H1 (cell line): ENCODE measurements at regions not wholly inside any gene's neighbourhood (a gene's known extent, or its start where the extent isn't known, plus 50 kb on each side); places are given as distances from the start of the nearest gene placed in this dataset.

Experiments used
- CREB1 ChIP-seq: IDR thresholded peaks from 2 replicates; pipeline ENCODE4 v1.6.1; 2012; ENCODE audit warnings: inconsistent platforms
- RXRA ChIP-seq: IDR thresholded peaks from 2 replicates; pipeline ENCODE4 v1.6.1; 2011; ENCODE audit warnings: low read depth, mild to moderate bottlenecking, low read length, moderate library complexity; ENCODE audit not compliant: insufficient read depth
- SRF ChIP-seq: IDR thresholded peaks from 2 replicates; pipeline ENCODE4 v1.6.1; 2011; ENCODE audit warnings: mild to moderate bottlenecking, low read depth, low read length, moderate library complexity
- TBP ChIP-seq: IDR thresholded peaks from 2 replicates; pipeline ENCODE4 v1.6.1; 2011; ENCODE audit warnings: low read depth, low read length, improper control_type of control experiment

DNA sequence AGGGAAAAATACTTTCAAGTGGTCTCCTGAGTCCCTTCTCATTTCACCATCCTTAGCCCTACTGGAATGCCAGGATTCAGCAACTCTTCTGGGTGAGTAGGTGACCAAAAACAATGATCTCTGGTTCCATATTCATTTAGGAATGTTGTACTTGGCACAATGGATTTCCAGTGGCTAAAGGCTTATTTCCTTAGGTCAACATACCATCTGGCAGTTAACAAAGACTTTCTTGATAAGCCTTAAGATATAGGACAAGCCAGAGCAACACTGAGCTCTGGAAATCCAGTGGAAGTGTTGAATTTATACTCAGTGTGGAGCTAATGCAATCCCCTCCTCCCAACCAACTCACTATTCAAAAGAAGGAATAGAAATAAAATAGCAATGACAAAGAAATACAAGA is 139.4 kb upstream of the EMCN start (continued):
- TF ChIP-seq RXRA (no peak), CREB1 (no peak), TBP (no peak), SRF (no peak)
